DMS153 treated with DMSO at 0.1 percent for 48 hours (cell line): ENCODE measurements at regions not wholly inside any gene's neighbourhood (a gene's known extent, or its start where the extent isn't known, plus 50 kb on each side); places are given as distances from the start of the nearest gene placed in this dataset.

Experiments used
- DNase-seq: peaks from one replicate; lab custom pipeline; 2025; ENCODE audit not compliant: unreplicated experiment; lab: John Stamatoyannopoulos, UW

DNA sequence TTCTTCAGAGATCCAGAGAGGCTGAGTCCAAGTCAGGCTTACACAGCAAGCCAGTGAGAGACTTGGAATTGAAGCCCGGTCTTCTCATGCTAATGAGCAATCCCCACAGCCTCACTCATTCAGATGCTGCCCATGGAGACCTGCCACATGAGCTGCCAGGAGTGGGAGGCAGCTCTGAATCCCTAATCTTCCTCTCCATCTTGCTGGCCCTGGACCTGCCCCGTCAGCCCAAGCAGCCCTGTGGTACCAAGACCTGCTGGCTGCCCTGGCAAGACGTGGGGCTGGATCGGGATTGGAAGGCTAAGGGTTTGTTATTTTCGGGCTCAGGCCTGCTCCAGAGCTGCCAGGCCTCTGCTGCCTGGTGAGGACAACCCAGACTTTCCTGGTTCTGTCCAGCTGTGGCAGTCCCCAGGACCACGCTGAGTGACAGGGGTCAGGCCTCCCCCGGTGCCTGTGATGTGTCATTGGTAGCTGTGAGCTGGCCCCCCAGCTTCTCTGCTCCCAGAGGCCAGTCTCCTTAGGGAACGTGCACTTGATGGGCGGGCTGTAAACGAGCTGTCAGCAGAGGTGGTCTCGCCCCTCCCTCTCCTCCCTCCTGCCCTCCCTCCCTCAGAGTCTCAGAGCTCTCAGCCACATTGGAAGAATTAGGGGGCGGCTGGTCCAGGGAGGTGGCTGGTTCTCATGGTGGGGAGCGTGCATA is 135.0 kb downstream of the FOXD2 start:
- DNase-seq = no peak

DNA sequence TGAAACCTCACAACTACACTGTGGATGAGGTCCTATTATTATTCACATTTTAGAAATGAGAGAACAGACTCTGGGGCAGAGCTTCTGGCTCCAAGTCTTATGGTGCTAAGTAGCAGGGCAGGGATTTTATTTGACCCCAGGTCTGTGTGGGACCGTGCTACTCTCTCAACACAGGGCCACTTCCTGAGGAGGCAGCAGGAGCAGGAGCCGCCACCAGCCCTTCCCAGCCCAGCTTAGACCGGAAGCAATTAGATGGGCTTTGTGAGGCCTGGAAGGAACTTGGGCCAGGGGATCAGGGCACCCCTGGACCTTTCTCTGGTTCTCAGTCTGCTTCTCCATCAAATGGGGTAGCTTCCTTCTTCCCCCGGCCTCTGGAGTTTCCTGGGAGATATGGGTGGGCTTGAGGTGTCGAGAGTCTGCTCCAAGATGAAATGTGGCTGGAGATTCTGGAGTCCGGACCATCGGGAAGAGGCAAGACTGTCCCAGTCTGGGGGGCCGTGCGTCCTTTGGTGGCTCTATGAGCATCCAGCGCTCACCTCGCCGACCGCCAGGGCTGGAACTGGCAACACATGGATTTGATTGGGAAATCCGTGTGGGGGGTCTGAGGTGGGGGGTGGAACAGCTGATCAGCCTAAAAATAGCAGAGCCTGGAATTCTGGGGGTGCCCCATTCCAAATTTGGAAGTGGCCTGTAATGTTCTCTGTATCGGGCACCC is 136.8 kb downstream of the FOXD2 start:
- no peak for DNase-seq

DNA sequence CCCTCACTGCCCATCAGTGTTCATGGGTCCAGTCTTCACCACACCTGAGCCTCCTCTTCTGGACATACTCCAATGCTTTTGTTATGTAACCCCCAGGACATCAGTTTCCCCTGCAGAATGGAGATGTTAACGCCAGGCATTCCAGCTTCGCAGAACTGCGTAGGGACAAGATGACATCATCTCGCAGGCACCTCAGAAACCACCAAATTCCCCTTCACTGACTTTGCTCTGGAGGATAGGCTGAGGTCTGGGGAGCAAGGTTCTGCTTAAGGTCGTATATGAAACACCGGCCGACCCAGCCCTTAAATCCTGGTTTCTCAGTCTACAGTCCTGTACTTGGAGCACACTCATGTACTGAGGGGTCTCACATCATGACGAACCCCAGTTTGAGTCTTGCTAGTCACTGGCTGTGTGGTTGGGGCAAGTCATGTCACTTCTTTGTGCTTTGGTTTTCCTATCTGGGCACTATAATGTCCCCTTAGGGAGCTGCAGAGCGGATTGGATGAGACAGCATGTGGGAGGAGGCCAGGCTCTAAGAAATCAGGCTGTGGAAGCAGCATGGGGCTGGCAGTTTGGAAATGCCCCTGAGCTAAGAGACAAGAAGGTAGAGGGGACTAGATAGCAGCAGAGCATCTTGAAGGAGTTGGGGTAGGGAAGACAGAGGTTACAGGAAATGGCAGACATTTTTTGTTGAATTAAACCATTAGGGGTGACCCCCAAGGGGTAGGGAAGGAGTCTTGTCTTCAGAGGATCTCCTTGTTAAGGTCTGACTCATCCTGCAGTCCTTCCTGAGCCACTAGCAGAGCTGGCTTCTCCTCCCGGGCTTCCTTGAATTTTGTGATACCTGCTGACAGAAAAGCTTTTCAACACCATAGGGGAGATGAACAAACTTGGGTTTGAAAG is 138.3 kb downstream of the FOXD2 start:
- no peak for DNase-seq

DNA sequence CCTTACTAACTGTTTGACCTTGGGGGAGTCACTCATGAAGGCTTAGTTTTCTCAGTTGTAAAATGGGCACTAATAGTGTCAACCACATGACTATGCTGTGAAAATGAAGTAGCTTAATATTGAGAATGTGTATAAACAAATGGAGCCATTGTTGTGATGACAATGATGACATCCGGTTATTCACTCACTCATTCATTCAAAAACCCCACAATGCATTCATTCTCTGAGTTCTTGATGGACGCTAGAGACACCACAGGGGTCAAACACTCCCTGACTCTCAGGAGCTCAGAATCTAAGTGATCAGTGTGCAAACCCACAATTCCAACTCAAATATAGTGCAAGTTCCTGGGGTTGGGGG is 138.9 kb downstream of the FOXD2 start:
- no peak for DNase-seq

DNA sequence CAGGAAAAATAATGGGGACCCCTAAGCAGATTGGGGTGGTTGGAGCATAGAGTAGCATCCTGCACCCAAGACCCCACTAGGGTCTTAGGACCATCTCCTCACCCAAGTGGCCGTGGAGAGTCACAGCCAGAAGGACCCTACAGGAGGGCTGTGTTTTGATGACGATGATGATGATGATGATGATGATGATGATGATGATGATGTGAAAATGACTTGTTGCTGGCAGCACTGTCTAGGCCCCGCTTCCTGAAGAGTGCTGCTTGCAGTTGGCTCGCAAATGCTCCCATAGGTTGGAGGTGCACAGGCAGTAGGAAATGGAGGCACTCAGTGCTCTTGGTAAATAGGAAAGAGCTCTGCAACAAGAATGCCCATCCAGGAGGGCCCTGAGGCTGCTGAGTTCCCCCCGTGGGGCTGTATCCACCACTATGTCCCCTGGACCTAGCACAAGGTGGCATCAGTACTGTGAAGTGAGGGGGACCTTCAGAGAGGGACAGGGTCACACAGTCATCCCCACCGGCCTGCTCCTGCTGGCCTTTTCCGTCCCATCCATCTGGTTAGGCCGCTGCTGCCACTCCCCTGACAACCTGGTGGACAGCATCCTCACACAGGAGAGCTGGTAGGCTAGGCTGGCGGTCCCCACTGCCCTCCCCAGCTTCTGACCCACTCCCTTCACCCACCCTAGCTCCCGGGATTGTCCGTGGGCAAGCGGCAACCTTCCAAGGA is 139.6 kb downstream of the FOXD2 start:
- DNase-seq = no peak

DNA sequence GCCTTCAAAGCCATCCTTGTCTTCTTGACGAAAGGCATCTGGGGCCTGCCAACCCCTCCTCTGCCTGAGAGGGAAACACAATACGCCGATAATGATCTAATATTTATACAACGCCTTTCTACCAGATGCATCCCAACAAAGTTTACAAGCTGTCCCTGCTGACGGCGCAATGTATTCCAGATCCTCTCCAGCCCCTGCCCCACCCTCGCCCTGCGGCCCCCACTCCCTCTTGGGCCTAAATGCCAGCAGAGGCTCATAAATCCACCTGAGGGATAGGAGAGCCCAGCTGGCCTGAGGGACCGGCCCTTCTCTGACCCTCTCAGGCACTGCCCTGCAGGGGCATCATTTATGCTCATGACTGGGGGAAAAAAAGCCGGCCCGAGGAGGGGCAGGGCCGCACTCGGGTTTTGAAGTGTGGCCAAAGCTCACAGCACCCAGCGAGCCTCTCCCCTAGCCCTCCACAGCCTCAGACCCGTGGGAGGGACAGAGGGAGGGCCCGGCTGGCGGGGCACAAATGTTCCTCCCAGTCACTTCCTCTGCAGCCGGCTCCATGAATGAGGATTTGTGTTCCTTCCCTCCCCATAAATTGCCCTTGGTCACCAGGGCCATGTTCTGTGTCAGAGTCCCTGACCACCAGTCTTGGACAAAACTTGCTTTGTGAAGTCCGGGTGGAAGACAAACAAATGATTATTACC is 140.3 kb downstream of the FOXD2 start:
- DNase-seq = peak; percentile 44

DNA sequence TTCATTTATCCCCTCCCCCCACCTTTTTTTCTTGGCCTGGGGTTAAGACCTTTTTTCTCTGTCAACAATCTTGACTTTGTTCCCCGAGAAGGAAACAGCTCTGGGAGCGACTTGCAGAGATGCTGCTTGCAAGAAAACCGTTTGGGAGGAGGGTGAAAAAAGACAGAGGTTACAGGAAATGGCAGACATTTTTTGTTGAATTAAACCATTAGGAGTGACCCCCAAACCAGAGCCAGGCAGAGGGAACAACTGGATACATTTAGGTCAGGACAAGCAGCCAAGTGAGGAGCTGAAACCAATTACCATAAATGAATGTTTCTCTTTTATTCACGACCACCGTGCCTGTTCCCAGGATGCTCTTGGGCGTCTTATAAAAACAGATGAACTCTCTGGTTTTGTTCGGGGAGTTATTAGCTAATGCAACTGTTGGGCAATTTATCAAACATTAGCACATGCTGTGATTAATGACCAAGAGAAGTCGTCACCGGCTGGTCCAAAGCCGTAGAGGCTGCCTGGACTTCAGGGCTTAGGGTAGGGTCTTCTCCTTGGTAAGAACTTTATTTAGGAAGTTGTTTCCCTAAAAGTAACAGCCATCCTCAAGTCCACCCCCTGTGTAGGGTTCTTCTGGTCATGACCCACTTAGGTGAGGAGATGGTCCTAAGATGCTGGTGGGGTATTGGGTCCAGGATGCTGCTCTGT is 141.0 kb downstream of the FOXD2 start:
- no peak for DNase-seq

DNA sequence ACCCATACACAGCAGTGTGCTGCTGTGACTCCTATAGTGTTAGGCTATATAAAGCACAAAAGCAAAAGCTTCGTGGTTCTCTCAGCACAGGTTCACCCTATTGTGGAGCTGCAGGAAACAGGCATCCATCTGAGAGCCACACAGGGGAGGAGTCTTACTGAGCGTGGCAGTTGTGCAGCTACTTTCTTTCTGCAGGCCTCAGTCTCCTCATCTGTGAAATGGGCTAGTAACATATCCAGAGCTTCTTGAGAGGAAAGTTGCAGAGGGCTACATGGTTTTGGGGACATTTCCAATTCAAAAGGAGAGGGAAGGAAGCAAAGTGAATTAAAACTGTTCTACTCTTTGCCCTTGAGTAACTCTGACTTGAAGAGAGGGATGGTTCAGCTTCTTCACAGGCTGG is 142.0 kb downstream of the FOXD2 start:
- no peak for DNase-seq

DNA sequence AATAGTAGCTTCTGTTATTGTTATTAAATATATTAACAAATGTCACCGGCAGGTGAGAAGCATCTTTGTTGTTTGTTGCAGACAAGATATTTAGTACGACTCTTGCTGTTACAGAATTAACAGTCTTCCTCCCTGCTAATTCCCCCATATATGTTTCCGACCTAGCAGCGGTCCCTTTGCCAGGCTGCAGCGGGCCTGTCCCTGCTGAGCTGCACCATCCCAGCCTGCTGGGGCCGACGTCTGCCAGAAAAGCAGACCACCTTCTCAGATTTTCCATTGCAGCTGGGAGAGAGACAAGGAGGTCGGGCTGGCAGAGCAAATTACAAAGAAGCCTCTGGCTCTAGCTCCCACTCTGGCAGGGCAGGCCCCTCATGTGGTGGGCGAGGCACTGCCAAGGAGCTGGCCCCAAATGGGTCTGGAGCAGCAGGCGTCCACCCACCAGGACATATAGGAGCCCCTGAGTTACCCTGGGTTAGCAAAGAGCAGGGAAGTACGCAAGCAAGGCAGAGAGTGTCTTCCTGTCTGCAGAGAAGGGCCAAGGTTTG is 142.7 kb downstream of the FOXD2 start:
- DNase-seq = no peak

DNA sequence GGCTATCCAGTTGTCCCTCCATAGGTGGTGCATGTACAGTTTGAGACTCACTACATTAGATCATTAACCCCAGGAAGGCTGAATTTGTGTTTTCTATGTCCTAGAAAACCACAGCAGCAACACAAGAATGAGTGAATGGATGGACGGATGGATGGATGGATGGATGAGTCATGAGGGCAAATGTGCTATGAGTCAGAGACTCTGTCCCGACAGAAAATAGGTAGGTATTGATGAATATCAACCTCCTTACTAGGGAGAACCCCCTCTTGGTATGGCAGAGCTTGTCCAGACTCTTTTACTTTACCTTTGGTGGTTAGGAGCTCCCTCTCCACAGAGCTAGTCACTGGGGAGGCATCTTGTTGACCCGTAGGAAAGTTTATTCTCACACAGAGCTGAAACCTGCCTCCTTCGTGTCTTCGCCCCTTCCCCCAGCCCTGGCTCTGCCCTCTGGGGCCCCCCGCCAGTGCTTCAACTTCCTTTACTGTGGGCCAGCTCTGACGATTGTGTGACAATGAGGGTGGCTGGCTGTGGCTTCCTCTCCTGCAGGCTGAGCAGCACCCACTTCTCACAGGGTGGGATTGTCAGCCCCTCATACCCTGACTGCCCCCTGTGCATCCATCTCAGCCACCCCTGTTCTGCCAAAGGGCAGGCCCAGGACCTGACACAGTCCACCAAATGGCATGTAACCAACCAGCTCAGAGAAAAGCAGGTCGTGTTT is 145.2 kb downstream of the FOXD2 start:
- DNase-seq = no peak

DNA sequence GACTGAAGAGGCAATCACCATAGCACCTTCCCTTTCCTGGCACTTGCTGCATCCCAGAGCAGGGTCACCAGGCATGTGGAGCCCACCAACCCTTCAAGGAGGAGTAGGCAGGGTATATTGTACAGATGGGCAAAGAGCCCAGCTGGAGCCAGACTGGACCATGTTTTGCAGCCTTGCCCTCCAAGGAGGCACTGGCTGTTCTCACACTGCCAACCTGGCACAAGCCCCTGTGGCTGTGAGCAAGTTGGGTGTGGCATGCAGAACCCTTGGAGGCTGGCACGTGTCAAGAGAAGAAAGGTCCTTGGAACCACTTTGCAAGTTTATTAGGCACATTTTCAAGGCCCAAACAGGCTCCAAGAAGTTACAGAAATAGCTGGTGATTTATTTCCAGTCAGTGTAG is 146.4 kb downstream of the FOXD2 start:
- no peak for DNase-seq

DNA sequence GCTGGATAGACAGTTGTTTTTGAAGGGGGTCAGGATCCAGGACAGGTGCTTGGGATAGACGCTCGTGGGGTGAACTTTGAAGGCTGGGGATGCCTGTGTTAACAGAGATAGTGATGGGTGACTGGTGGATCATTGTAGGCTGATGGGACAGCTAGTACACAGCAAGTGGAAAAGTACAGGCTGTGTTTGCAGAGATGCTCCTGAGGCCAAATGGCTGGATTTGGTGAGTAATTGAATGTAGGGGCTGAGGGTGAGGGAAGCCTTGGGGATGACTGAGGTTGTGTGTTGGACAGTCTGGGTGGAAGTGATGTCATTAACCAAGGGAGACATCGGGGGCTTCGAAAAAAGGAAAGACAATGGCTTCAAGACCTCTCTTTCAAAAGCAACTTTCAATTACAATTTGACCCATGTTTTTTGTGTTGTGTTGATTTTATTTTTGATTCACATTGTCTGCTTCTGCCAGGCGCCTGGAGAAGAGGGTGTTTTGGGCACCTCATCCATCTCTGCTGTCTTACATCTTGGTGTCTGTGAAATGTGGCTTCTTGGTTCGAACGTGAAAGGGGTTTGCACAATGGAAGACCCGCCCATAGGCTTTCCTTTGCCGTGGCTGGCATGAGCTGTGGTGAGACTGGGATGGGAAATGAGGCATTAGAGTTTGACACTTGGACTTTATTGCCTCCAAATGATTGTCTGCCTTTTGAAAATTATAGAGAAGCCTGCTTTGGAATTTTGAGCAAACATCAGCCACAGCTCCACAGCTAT is 147.5 kb downstream of the FOXD2 start:
- no peak for DNase-seq

DNA sequence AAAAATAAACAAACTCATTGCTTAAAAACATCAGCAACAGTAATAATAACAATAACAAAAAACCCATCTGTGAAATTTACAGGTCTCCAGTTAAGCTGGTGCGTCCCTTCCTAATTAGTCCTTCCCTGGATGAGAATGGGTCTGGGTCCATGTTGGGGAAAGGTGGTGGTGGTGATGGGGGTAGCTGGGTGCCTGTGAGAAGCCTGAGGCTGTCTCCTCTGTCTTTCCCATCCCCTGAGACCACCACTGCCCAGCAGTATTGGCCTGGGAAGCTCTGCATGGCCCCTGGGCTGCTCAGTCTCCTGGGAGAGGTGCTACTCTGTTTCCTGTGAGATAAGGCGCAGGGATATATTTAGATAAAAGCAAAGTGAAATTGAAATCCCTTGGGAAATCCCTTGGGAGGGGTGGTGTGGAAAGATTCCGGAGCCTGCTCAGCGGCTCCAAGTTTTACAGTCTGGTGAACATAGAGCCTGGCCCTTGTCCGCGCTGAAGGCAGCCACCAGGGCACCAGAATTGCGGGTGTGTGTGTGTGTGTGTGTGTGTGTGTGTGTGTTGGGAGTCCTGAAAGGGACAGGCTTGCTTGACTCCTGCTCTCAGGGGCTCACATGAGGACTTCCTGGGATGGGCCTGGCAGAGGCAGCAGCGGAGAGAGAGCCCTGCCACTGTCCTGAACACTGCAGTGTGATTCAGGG is 150.2 kb downstream of the FOXD2 start:
- peak; percentile 46 for DNase-seq

DNA sequence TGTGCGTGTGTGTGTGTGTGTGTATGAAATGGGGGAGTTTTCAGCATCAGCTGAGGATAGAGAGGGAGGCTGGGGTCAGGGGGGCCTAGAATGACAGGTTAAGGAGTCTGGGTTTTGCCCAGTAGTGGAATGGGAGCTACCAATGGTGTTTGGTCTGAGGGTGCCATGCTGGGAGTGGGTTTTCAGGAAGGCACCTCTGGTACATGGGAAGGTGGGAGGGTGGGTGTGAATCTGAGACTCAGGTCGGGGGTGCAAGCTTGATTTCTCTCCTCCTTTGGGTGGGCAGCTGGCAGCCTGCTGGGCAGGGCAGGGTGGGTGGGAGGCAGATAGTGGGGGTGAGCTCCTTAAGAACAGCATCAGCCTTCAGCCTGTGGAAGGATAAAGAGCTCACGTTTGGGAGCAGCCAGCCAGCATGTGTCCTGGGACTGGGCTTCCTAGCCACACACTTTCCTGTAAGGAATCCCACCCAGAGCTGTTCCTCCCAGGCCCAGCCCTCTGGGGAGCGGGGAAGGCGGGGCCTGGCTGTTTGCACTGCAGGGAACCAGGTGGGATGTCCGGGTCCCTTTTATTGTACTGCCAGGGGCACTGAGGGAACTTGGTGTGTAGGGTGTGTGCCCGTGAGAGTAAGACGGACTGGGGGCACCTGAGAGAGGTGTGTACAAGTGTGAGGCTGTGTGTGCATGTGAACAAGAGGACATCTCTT is 152.8 kb downstream of the FOXD2 start:
- DNase-seq = no peak

DNA sequence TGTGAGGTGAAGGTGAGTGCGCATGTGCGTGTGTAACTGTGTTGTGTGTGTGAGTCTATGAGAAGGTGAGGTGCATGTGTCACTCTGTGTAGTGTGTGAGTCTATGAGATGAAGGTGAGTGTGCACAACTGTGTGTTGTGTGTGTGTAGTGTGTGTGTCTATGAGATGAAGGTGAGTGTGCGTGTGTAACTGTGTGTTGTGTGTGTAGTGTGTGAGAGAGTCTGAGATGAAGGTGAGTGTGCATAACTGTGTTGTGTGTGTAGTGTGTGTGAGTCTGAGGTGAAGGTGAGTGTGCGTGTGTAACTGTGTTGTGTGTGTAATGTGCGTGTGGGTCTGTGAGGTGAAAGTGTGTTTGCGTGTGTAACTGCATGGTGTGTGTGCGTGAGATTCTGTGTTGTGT is 154.0 kb downstream of the FOXD2 start:
- no peak for DNase-seq

DNA sequence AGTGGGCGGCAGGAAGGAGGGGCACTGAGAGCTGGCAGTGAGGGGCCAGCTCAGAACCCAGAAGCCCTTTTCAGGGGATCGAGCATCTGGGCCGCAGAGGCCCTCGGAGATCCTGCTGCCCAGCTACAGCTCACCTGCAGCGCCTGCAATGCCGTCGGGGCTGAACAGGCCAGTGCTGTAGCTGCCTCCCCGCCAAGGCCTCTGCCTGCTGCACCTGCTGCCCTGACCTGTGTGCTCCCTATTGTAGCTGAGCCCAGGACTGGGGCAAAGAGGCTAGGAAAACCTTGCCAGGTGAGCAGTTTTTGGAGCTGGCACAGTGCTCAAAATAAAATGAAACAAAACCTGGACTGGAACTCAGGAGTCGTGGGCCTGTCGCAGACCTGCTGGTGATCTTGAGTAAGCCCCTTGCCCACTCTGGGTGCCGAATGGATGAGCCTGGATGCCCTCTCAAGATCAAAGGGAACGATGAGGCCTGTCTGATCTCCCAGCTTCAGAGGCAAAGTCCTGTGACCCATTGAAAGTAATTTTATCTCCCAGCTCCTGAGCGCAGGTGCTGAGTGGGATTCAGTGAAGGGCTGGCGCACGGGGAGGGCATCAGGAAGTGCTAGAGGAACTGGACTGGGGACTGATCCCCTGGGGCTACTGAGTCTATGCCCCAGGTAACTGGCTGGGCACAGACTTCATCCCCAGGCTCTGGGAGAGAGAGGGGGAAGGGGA is 154.6 kb downstream of the FOXD2 start:
- peak; percentile 92 for DNase-seq
